T-helper 1 cell (primary cell): ENCODE measurements at regions not wholly inside any gene's neighbourhood (a gene's known extent, or its start where the extent isn't known, plus 50 kb on each side); places are given as distances from the start of the nearest gene placed in this dataset.
A peak's percentile ranks its signal among the peaks of the same experiment; 100 is the strongest.

Experiments used
- DNase-seq, 5 donors: peaks; one replicate each; pipeline ENCODE4 v3.0.0-alpha.2; 2012 to 2020

GRCh38 chr3:61311044-61311443 is 59.8 kb upstream of the FHIT start:
- no peak for DNase-seq

GRCh38 chr3:61315871-61316270 is 64.6 kb upstream of the FHIT start:
- DNase-seq: no peak

GRCh38 chr3:61323094-61323493 is 71.8 kb upstream of the FHIT start:
- no peak for DNase-seq

GRCh38 chr3:61331929-61332552 is 80.8 kb upstream of the FHIT start:
- no peak for DNase-seq

GRCh38 chr3:61333192-61333961 is 82.1 kb upstream of the FHIT start:
- DNase-seq: no peak

- DNase-seq: no peak
Observed at GRCh38 chr3:61334783-61335182, 83.5 kb upstream of the FHIT start.

GRCh38 chr3:61340931-61341461 is 89.7 kb upstream of the FHIT start:
- no peak for DNase-seq

- no peak for DNase-seq
Observed at GRCh38 chr3:61343543-61343942, 92.3 kb upstream of the FHIT start.

- DNase-seq: no peak
Observed at GRCh38 chr3:61345020-61345419, 93.8 kb upstream of the FHIT start.

- DNase-seq: no peak
Observed at GRCh38 chr3:61347981-61348380, 96.7 kb upstream of the FHIT start.

GRCh38 chr3:61349717-61350116 is 98.5 kb upstream of the FHIT start:
- DNase-seq: no peak

- DNase-seq: no peak
Observed at GRCh38 chr3:61350782-61351309, 99.6 kb upstream of the FHIT start.

GRCh38 chr3:61352306-61352705 is 101.1 kb upstream of the FHIT start:
- no peak for DNase-seq

GRCh38 chr3:61353382-61353781 is 102.1 kb upstream of the FHIT start:
- DNase-seq: no peak

GRCh38 chr3:61354604-61355003 is 103.4 kb upstream of the FHIT start:
- DNase-seq: no peak

GRCh38 chr3:61356685-61357084 is 105.4 kb upstream of the FHIT start:
- no peak for DNase-seq

- DNase-seq: no peak
Observed at GRCh38 chr3:61357902-61358301, 106.7 kb upstream of the FHIT start.

- no peak for DNase-seq
Observed at GRCh38 chr3:61358364-61358763, 107.1 kb upstream of the FHIT start.

GRCh38 chr3:61360297-61360965 is 109.2 kb upstream of the FHIT start:
- DNase-seq: no peak

GRCh38 chr3:61369678-61370077 is 118.4 kb upstream of the FHIT start:
- no peak for DNase-seq

- DNase-seq: peak in 1 of 5 donors; percentile 4
Observed at GRCh38 chr3:61371123-61371522, 119.9 kb upstream of the FHIT start.

GRCh38 chr3:61372723-61373122 is 121.5 kb upstream of the FHIT start:
- no peak for DNase-seq

- DNase-seq: no peak
Observed at GRCh38 chr3:61378311-61378710, 127.1 kb upstream of the FHIT start.
